GM23338 (cell line): ENCODE measurements at regions not wholly inside any gene's neighbourhood (a gene's known extent, or its start where the extent isn't known, plus 50 kb on each side); places are given as distances from the start of the nearest gene placed in this dataset.

Experiments used
- ATAC-seq: fragments of 200-7000 bp; cut with Tn5 transposase; 3 replicates; pipeline ENCODE4 v1.9.1; 2020
- DNase-seq: peaks from one replicate; pipeline ENCODE4 v3.0.0-alpha.2; 2015; ENCODE audit warnings: low spot score
- H2AFZ ChIP-seq: fragments of 200-600 bp; sonication (generic); 2 replicates; pipeline ENCODE4 v1.8.0; 2016; ENCODE audit warnings: antibody characterized with exemption, mild to moderate bottlenecking, moderate library complexity
- H3F3A ChIP-seq: fragments of 200-600 bp; sonication (generic); replicated peaks from 2 replicates; pipeline ENCODE4 v1.8.0; 2017; ENCODE audit warnings: antibody characterized with exemption, mixed run types, low read depth
- H3K27ac ChIP-seq: fragments of 200-600 bp; sonication (generic); 2 replicates; pipeline ENCODE4 v1.6.1; 2016; ENCODE audit warnings: low read depth
- H3K27me3 ChIP-seq: fragments of 200-600 bp; sonication (generic); 2 replicates; pipeline ENCODE4 v1.8.0; 2016; ENCODE audit warnings: mild to moderate bottlenecking, mixed run types, moderate library complexity; ENCODE audit not compliant: insufficient read depth
- H3K36me3 ChIP-seq: fragments of 200-600 bp; sonication (generic); 2 replicates; pipeline ENCODE4 v1.8.0; 2016; ENCODE audit warnings: mild to moderate bottlenecking; ENCODE audit not compliant: insufficient read depth
- H3K4me1 ChIP-seq: fragments of 200-600 bp; sonication (generic); 2 replicates; pipeline ENCODE4 v1.8.0; 2016; ENCODE audit warnings: mild to moderate bottlenecking, moderate library complexity; ENCODE audit not compliant: insufficient read depth
- H3K4me2 ChIP-seq: fragments of 200-600 bp; sonication (generic); 2 replicates; pipeline ENCODE4 v1.7.1; 2017; ENCODE audit warnings: mixed run types
- H3K4me3 ChIP-seq: fragments of 200-600 bp; sonication (generic); 2 replicates; pipeline ENCODE4 v1.6.1; 2016; ENCODE audit warnings: mixed run types
- H3K79me2 ChIP-seq: fragments of 200-600 bp; sonication (generic); replicated peaks from 2 replicates; pipeline ENCODE4 v1.8.0; 2017; ENCODE audit warnings: mild to moderate bottlenecking; ENCODE audit not compliant: insufficient read depth
- H3K9me2 ChIP-seq: fragments of 200-600 bp; sonication (generic); 2 replicates; pipeline ENCODE4 v1.8.0; 2017; ENCODE audit not compliant: insufficient read depth
- H4K20me1 ChIP-seq: fragments of 200-600 bp; sonication (generic); replicated peaks from 2 replicates; pipeline ENCODE4 v1.8.0; 2017; ENCODE audit warnings: mild to moderate bottlenecking; ENCODE audit not compliant: insufficient read depth
- H3K27ac Mint-ChIP-seq: 2 replicates; pipeline ENCODE4 v1.8.0; 2020; ENCODE audit warnings: inconsistent platforms, mild to moderate bottlenecking, moderate library complexity, mixed read lengths
- H3K27me3 Mint-ChIP-seq: 3 replicates; pipeline ENCODE4 v1.8.0; 2022; ENCODE audit warnings: low read depth, mild to moderate bottlenecking, moderate library complexity, mixed read lengths, inconsistent platforms; ENCODE audit not compliant: insufficient read depth, poor library complexity
- H3K36me3 Mint-ChIP-seq: 3 replicates; pipeline ENCODE4 v1.8.0; 2021; ENCODE audit warnings: low read depth, mild to moderate bottlenecking, inconsistent platforms, moderate library complexity, mixed read lengths
- H3K4me1 Mint-ChIP-seq: 3 replicates; pipeline ENCODE4 v1.8.0; 2020; ENCODE audit warnings: mild to moderate bottlenecking, inconsistent platforms, mixed read lengths
- H3K4me3 Mint-ChIP-seq: 3 replicates; pipeline ENCODE4 v1.8.0; 2021; ENCODE audit warnings: moderate library complexity, mild to moderate bottlenecking, inconsistent platforms, mixed read lengths
- H3K9me3 Mint-ChIP-seq: 3 replicates; pipeline ENCODE4 v1.8.0; 2020; ENCODE audit warnings: moderate library complexity, mild to moderate bottlenecking, inconsistent platforms, mixed read lengths
- CREB1 ChIP-seq: fragments of 250-450 bp; sonication (Bioruptor Pico); IDR thresholded peaks from 2 replicates; pipeline ENCODE4 v1.5.0; 2020; ENCODE audit warnings: low read depth, mild to moderate bottlenecking, moderate library complexity
- EZH2phosphoT487 ChIP-seq: fragments of 200-600 bp; sonication (generic); IDR thresholded peaks from one replicate; pipeline ENCODE4 v1.8.1; 2018; ENCODE audit warnings: antibody characterized with exemption; ENCODE audit not compliant: unreplicated experiment
- JUNB ChIP-seq: IDR thresholded peaks from one replicate; pipeline ENCODE4 v1.6.1; 2016; ENCODE audit warnings: antibody characterized with exemption; ENCODE audit not compliant: unreplicated experiment
- STAT1 ChIP-seq: IDR thresholded peaks from one replicate; pipeline ENCODE4 v1.6.1; 2016; ENCODE audit warnings: antibody characterized with exemption; ENCODE audit not compliant: unreplicated experiment
- TF ChIP-seq, protein P1 (sequence below): IDR thresholded peaks from one replicate; pipeline ENCODE4 v1.6.1; 2018; ENCODE audit warnings: antibody characterized with exemption; ENCODE audit not compliant: unreplicated experiment
- TF ChIP-seq, protein P2 (sequence below): fragments of 250-450 bp; sonication (Bioruptor Pico); IDR thresholded peaks from 2 replicates; pipeline ENCODE4 v1.5.0; 2020; ENCODE audit warnings: mild to moderate bottlenecking, moderate library complexity
- TF ChIP-seq, protein P3 (sequence below), 2 experiments: fragments of 200-600 bp in 1 of 2; sonication (generic) in 1 of 2; conservative IDR thresholded peaks; 2 replicates each; pipeline versions ENCODE4 v1.5.1 to v1.6.1; 2016 to 2017; ENCODE audit warnings: antibody characterized with exemption in 2 of 2, low read depth in 2 of 2, mild to moderate bottlenecking in 2 of 2, moderate library complexity in 1 of 2

DNA sequence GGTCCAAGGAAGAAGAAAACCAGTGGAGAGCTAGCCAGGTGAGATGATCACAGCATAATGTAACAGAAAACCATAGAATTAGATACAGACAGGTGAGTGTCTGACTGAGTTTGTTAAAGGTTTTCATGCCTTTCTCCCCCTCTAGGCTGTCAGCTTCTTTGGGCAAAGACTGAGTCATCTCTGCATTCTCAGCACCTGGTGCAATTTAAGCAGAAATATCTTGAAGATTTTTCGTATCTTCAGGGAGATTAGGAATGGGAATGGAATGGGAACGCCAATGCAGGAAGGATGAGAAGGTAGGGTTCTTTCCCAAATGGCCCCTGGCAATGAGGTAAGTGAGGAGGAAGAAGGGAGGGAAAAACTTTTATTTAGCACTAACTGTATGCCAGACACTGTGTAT, 122.0 kb upstream of the SLC7A14 start:
- Mint-ChIP-seq H3K27ac (no peak overlapping the region), H3K4me1 (peaks cover 6% of the 10 kb centered on the region), H3K36me3 (peaks cover 3% of the 10 kb centered on the region; the same call in 1 of the 3 replicates), H3K4me3 (no peak overlapping the region), H3K9me3 (peaks cover 11% of the 10 kb centered on the region; the same call in 2 of the 3 replicates), H3K27me3 (peaks cover 2% of the 10 kb centered on the region)
- no peaks in the 10 kb centered on the region for H3K4me1 ChIP-seq
- H2AFZ ChIP-seq, result no peak overlapping the region
- no peaks in the 10 kb centered on the region for H3K79me2 ChIP-seq
- no peaks in the 10 kb centered on the region for H3K9me2 ChIP-seq
- H3K27ac ChIP-seq, result no peak overlapping the region
- no peaks in the 10 kb centered on the region for H3K27me3 ChIP-seq
- H3F3A ChIP-seq, result no peaks in the 10 kb centered on the region
- no peak for DNase-seq
- no peaks in the 10 kb centered on the region for H3K36me3 ChIP-seq
- H4K20me1 ChIP-seq, result no peaks in the 10 kb centered on the region
- ATAC-seq, result no peak
- no peak overlapping the region for H3K4me3 ChIP-seq
- no peak overlapping the region for H3K4me2 ChIP-seq
- no peak for TF ChIP-seq EZH2phosphoT487
- TF ChIP-seq, protein P1, sequence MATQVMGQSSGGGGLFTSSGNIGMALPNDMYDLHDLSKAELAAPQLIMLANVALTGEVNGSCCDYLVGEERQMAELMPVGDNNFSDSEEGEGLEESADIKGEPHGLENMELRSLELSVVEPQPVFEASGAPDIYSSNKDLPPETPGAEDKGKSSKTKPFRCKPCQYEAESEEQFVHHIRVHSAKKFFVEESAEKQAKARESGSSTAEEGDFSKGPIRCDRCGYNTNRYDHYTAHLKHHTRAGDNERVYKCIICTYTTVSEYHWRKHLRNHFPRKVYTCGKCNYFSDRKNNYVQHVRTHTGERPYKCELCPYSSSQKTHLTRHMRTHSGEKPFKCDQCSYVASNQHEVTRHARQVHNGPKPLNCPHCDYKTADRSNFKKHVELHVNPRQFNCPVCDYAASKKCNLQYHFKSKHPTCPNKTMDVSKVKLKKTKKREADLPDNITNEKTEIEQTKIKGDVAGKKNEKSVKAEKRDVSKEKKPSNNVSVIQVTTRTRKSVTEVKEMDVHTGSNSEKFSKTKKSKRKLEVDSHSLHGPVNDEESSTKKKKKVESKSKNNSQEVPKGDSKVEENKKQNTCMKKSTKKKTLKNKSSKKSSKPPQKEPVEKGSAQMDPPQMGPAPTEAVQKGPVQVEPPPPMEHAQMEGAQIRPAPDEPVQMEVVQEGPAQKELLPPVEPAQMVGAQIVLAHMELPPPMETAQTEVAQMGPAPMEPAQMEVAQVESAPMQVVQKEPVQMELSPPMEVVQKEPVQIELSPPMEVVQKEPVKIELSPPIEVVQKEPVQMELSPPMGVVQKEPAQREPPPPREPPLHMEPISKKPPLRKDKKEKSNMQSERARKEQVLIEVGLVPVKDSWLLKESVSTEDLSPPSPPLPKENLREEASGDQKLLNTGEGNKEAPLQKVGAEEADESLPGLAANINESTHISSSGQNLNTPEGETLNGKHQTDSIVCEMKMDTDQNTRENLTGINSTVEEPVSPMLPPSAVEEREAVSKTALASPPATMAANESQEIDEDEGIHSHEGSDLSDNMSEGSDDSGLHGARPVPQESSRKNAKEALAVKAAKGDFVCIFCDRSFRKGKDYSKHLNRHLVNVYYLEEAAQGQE, result no peak
- no peak for TF ChIP-seq CREB1 (CRISPR knock-in tag)
- TF ChIP-seq STAT1, result no peak

DNA sequence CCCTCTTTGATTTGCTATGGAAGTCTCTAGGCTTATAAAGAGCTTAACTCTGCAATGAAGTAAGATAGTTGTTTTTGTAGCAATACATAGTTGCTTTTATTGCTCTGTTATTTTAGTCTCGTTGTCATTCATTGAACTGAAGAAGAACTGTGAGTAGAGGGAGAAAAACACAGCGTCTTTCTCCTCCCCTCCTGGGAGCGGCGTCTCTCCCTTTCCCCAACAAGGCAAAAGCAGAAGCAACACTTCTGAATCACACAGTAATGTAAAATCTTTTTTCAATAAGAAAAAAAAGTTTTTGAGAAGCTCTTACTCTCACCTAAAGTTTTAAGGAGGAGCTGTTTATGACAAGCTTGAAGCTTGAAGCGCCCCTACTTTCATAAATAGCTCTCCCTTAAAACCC, 119.3 kb upstream of the SLC7A14 start:
- Mint-ChIP-seq H3K9me3 (peaks cover 10% of the 10 kb centered on the region; the same call in 2 of the 3 replicates), H3K27ac (no peak overlapping the region), H3K4me1 (peaks cover 6% of the 10 kb centered on the region), H3K27me3 (peaks cover 2% of the 10 kb centered on the region), H3K36me3 (peaks cover 3% of the 10 kb centered on the region; the same call in 1 of the 3 replicates), H3K4me3 (no peak overlapping the region)
- no peaks in the 10 kb centered on the region for H4K20me1 ChIP-seq
- no peak overlapping the region for H3K4me2 ChIP-seq
- H3K4me3 ChIP-seq, result no peak overlapping the region
- no peaks in the 10 kb centered on the region for H3K27me3 ChIP-seq
- H3K4me1 ChIP-seq, result no peaks in the 10 kb centered on the region
- ATAC-seq (no peak), DNase-seq (no peak)
- H2AFZ ChIP-seq, result no peak overlapping the region; the same call in 1 of the 2 replicates
- no peaks in the 10 kb centered on the region for H3K36me3 ChIP-seq
- TF ChIP-seq EZH2phosphoT487 (no peak), JUNB (no peak)
- TF ChIP-seq, protein P2, sequence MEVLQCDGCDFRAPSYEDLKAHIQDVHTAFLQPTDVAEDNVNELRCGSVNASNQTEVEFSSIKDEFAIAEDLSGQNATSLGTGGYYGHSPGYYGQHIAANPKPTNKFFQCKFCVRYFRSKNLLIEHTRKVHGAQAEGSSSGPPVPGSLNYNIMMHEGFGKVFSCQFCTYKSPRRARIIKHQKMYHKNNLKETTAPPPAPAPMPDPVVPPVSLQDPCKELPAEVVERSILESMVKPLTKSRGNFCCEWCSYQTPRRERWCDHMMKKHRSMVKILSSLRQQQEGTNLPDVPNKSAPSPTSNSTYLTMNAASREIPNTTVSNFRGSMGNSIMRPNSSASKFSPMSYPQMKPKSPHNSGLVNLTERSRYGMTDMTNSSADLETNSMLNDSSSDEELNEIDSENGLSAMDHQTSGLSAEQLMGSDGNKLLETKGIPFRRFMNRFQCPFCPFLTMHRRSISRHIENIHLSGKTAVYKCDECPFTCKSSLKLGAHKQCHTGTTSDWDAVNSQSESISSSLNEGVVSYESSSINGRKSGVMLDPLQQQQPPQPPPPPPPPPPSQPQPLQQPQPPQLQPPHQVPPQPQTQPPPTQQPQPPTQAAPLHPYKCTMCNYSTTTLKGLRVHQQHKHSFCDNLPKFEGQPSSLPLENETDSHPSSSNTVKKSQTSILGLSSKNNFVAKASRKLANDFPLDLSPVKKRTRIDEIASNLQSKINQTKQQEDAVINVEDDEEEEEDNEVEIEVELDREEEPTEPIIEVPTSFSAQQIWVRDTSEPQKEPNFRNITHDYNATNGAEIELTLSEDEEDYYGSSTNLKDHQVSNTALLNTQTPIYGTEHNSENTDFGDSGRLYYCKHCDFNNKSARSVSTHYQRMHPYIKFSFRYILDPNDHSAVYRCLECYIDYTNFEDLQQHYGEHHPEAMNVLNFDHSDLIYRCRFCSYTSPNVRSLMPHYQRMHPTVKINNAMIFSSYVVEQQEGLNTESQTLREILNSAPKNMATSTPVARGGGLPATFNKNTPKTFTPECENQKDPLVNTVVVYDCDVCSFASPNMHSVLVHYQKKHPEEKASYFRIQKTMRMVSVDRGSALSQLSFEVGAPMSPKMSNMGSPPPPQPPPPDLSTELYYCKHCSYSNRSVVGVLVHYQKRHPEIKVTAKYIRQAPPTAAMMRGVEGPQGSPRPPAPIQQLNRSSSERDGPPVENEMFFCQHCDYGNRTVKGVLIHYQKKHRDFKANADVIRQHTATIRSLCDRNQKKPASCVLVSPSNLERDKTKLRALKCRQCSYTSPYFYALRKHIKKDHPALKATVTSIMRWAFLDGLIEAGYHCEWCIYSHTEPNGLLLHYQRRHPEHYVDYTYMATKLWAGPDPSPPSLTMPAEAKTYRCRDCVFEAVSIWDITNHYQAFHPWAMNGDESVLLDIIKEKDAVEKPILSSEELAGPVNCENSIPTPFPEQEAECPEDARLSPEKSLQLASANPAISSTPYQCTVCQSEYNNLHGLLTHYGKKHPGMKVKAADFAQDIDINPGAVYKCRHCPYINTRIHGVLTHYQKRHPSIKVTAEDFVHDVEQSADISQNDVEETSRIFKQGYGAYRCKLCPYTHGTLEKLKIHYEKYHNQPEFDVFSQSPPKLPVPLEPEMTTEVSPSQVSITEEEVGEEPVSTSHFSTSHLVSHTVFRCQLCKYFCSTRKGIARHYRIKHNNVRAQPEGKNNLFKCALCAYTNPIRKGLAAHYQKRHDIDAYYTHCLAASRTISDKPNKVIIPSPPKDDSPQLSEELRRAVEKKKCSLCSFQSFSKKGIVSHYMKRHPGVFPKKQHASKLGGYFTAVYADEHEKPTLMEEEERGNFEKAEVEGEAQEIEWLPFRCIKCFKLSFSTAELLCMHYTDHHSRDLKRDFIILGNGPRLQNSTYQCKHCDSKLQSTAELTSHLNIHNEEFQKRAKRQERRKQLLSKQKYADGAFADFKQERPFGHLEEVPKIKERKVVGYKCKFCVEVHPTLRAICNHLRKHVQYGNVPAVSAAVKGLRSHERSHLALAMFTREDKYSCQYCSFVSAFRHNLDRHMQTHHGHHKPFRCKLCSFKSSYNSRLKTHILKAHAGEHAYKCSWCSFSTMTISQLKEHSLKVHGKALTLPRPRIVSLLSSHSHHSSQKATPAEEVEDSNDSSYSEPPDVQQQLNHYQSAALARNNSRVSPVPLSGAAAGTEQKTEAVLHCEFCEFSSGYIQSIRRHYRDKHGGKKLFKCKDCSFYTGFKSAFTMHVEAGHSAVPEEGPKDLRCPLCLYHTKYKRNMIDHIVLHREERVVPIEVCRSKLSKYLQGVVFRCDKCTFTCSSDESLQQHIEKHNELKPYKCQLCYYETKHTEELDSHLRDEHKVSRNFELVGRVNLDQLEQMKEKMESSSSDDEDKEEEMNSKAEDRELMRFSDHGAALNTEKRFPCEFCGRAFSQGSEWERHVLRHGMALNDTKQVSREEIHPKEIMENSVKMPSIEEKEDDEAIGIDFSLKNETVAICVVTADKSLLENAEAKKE (CRISPR knock-in tag), result no peak
- TF ChIP-seq, protein P3, sequence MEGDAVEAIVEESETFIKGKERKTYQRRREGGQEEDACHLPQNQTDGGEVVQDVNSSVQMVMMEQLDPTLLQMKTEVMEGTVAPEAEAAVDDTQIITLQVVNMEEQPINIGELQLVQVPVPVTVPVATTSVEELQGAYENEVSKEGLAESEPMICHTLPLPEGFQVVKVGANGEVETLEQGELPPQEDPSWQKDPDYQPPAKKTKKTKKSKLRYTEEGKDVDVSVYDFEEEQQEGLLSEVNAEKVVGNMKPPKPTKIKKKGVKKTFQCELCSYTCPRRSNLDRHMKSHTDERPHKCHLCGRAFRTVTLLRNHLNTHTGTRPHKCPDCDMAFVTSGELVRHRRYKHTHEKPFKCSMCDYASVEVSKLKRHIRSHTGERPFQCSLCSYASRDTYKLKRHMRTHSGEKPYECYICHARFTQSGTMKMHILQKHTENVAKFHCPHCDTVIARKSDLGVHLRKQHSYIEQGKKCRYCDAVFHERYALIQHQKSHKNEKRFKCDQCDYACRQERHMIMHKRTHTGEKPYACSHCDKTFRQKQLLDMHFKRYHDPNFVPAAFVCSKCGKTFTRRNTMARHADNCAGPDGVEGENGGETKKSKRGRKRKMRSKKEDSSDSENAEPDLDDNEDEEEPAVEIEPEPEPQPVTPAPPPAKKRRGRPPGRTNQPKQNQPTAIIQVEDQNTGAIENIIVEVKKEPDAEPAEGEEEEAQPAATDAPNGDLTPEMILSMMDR (conservative IDR thresholded peaks at IDR 0.05; ENCODE audit: low read depth in 2 of 2), result no peak
- H3K9me2 ChIP-seq, result no peaks in the 10 kb centered on the region
- H3K79me2 ChIP-seq, result no peaks in the 10 kb centered on the region
- H3F3A ChIP-seq, result no peaks in the 10 kb centered on the region
- H3K27ac ChIP-seq, result no peak overlapping the region
